ENCODE measurements at regions not wholly inside any gene's neighbourhood (a gene's known extent, or its start where the extent isn't known, plus 50 kb on each side); places are given as distances from the start of the nearest gene placed in this dataset.

- intact Hi-C loops (cut with micrococcal nuclease) = no loop called here
- WGBS (ENCODE audit: insufficient coverage) = no CpG with 5 or more reads among the region's 1 CpG
- Histone ChIP-seq H3K36me3 (replicated peaks in 1 of 2; ENCODE audit: control insufficient read depth in 1 of 2, insufficient read depth in 2 of 2, low read length in 2 of 2) (no peaks in the 10 kb centered on the region), H3K4me2 (replicated peaks; ENCODE audit: extremely low read depth, low read length, poor library complexity, severe bottlenecking) (no peak overlapping the region), H3K27me3 (ENCODE audit: control insufficient read depth in 2 of 2, insufficient read depth in 2 of 2, low read length in 2 of 2) (no peaks in the 10 kb centered on the region), H3K9ac (ENCODE audit: insufficient read depth, low read length, poor library complexity, severe bottlenecking) (no peak overlapping the region), H4K20me1 (ENCODE audit: insufficient read depth, low read length) (no peaks in the 10 kb centered on the region), H3K9me3 (replicated peaks in 1 of 2; ENCODE audit: control insufficient read depth in 1 of 2, insufficient read depth in 1 of 2, low read length in 2 of 2) (no peaks in the 10 kb centered on the region), H3K79me2 (ENCODE audit: insufficient read depth, low read length) (no peaks in the 10 kb centered on the region), H3K27ac (ENCODE audit: low read depth in 1 of 2, low read length in 2 of 2) (no peak overlapping the region), H2AFZ (ENCODE audit: insufficient read depth, low read depth, low read length, poor library complexity, severe bottlenecking) (no peak overlapping the region), H3K4me3 (replicated peaks in 1 of 3; ENCODE audit: low read depth in 2 of 3, low read length in 3 of 3) (no peak overlapping the region), H3K4me1 (ENCODE audit: control insufficient read depth in 1 of 2, insufficient read depth in 2 of 2, low read length in 2 of 2) (no peaks in the 10 kb centered on the region)
- no peak for TF ChIP-seq CTCF (IDR thresholded peaks at IDR 0.05)
- Mint-ChIP-seq H3K27me3 (ENCODE audit: low read depth in 3 of 3) (no peaks in the 10 kb centered on the region), H3K27ac (no peak overlapping the region), H3K4me1 (no peaks in the 10 kb centered on the region), H3K4me3 (no peak overlapping the region), H3K9me3 (peaks cover 0 to 2% (median 0%) of the 10 kb centered on the region in 7 donors), H3K36me3 (no peaks in the 10 kb centered on the region)
- no peak for DNase-seq
These were observed 185.2 kb downstream of the KLF12 start for GRCh38 chr13:73948848-73949529.

GRCh38 chr13:73945871-73946270 lies 188.3 kb downstream of the KLF12 start:
- Histone ChIP-seq H3K27me3 (ENCODE audit: control insufficient read depth in 2 of 2, insufficient read depth in 2 of 2, low read length in 2 of 2) (no peaks in the 10 kb centered on the region), H3K9me3 (replicated peaks in 1 of 2; ENCODE audit: control insufficient read depth in 1 of 2, insufficient read depth in 1 of 2, low read length in 2 of 2) (no peaks in the 10 kb centered on the region), H3K36me3 (replicated peaks in 1 of 2; ENCODE audit: control insufficient read depth in 1 of 2, insufficient read depth in 2 of 2, low read length in 2 of 2) (no peaks in the 10 kb centered on the region), H4K20me1 (ENCODE audit: insufficient read depth, low read length) (no peaks in the 10 kb centered on the region), H3K4me3 (replicated peaks in 1 of 3; ENCODE audit: low read depth in 2 of 3, low read length in 3 of 3) (no peak overlapping the region), H2AFZ (ENCODE audit: insufficient read depth, low read depth, low read length, poor library complexity, severe bottlenecking) (no peak overlapping the region), H3K27ac (ENCODE audit: low read depth in 1 of 2, low read length in 2 of 2) (no peak overlapping the region), H3K79me2 (ENCODE audit: insufficient read depth, low read length) (no peaks in the 10 kb centered on the region), H3K9ac (ENCODE audit: insufficient read depth, low read length, poor library complexity, severe bottlenecking) (no peak overlapping the region), H3K4me1 (ENCODE audit: control insufficient read depth in 1 of 2, insufficient read depth in 2 of 2, low read length in 2 of 2) (no peaks in the 10 kb centered on the region), H3K4me2 (replicated peaks; ENCODE audit: extremely low read depth, low read length, poor library complexity, severe bottlenecking) (no peak overlapping the region)
- H3K4me3 Mint-ChIP-seq = no peak overlapping the region
- WGBS (ENCODE audit: insufficient coverage) = no CpG with 5 or more reads among the region's 5 CpGs
- no peaks in the 10 kb centered on the region for H3K36me3 Mint-ChIP-seq
- no peaks in the 10 kb centered on the region for H3K27me3 Mint-ChIP-seq (ENCODE audit: low read depth in 3 of 3)
- H3K4me1 Mint-ChIP-seq = no peaks in the 10 kb centered on the region
- TF ChIP-seq CTCF (IDR thresholded peaks at IDR 0.05) = no peak
- no peaks in the 10 kb centered on the region for H3K9me3 Mint-ChIP-seq
- no peak overlapping the region for H3K27ac Mint-ChIP-seq
- intact Hi-C loops (cut with micrococcal nuclease) = no loop called here
- no peak for DNase-seq

Data from CD14-positive monocyte (primary cell).